SK-N-SH (cell line): ENCODE measurements at regions not wholly inside any gene's neighbourhood (a gene's known extent, or its start where the extent isn't known, plus 50 kb on each side); places are given as distances from the start of the nearest gene placed in this dataset.

Source experiments
- CTCF ChIA-PET: fragments of 300-600, 350-600 bp; formaldehyde crosslinking; extraction: SDS; loops from one replicate; lab custom pipeline; 2021; lab: Yijun Ruan, JAX
- POLR2A ChIA-PET: fragments of 350-600 bp; sonication (Branson Sonifier 250); formaldehyde crosslinking; extraction: SDS; loops from one replicate; lab custom pipeline; 2020; ENCODE audit warnings: antibody characterized with exemption, inconsistent platforms; lab: Yijun Ruan, JAX
- DNase-seq: peaks from one replicate; pipeline ENCODE4 v3.0.0; 2012
- H2AFZ ChIP-seq: fragments of 200-600 bp; sonication (generic); 2 replicates; pipeline ENCODE4 v1.8.1; 2016; ENCODE audit warnings: antibody characterized with exemption, mild to moderate bottlenecking, low read depth
- H3F3A ChIP-seq: fragments of 200-600 bp; sonication (generic); replicated peaks from 2 replicates; pipeline ENCODE3; 2016; ENCODE audit warnings: antibody characterized with exemption, mild to moderate bottlenecking; ENCODE audit not compliant: insufficient read depth
- H3K27ac ChIP-seq, 2 experiments: fragments of 200-500 bp in 1 of 2; fragments of 200-600 bp in 1 of 2; sonication (Bioruptor generic) in 1 of 2; sonication (generic), shearing (Covaris generic) in 1 of 2; 2 replicates each; pipeline versions ENCODE4 v1.5.1 to v1.6.1; 2014 to 2016; ENCODE audit warnings: low read depth in 2 of 2, inconsistent platforms in 1 of 2, low read length in 1 of 2, mild to moderate bottlenecking in 1 of 2, mixed read lengths in 1 of 2
- H3K27me3 ChIP-seq: fragments of 200-600 bp; sonication (generic), shearing (Covaris generic); 2 replicates; pipeline ENCODE4 v1.6.1; 2016; ENCODE audit warnings: mixed run types; ENCODE audit not compliant: insufficient read depth
- H3K36me3 ChIP-seq, 2 experiments: fragments of 200-500 bp in 1 of 2; fragments of 200-600 bp in 1 of 2; sonication (Bioruptor generic) in 1 of 2; sonication (generic) in 1 of 2; replicated peaks in 1 of 2; 2 replicates each; pipeline versions ENCODE3 to v1.5.1; 2014 to 2016; ENCODE audit warnings: low read length in 1 of 2, mild to moderate bottlenecking in 1 of 2; ENCODE audit not compliant: insufficient read depth in 2 of 2, control insufficient read depth in 1 of 2
- H3K4me1 ChIP-seq, 2 experiments: fragments of 200-500 bp in 1 of 2; fragments of 200-600 bp in 1 of 2; sonication (Bioruptor generic) in 1 of 2; sonication (generic), shearing (Covaris generic) in 1 of 2; 2 replicates each; pipeline versions ENCODE4 v1.5.1 to v1.6.1; 2014 to 2016; ENCODE audit warnings: low read depth in 1 of 2, low read length in 1 of 2, mixed run types in 1 of 2; ENCODE audit not compliant: insufficient read depth in 2 of 2, control insufficient read depth in 1 of 2
- H3K4me2 ChIP-seq: fragments of 200-600 bp; sonication (generic), shearing (Covaris generic); 2 replicates; pipeline ENCODE4 v1.6.1; 2017; ENCODE audit warnings: mixed run types
- H3K4me3 ChIP-seq, 2 experiments: fragments of 200-500 bp in 1 of 2; fragments of 200-600 bp in 1 of 2; sonication (Bioruptor generic) in 1 of 2; sonication (generic), shearing (Covaris generic) in 1 of 2; 2 replicates each; pipeline versions ENCODE4 v1.5.1 to v1.8.1; 2014 to 2016; ENCODE audit warnings: low read depth in 2 of 2, inconsistent platforms in 1 of 2, low read length in 1 of 2, mild to moderate bottlenecking in 1 of 2, mixed read lengths in 1 of 2, moderate library complexity in 1 of 2
- H3K79me2 ChIP-seq: fragments of 200-600 bp; sonication (generic); 2 replicates; pipeline ENCODE4 v1.8.1; 2017; ENCODE audit warnings: mild to moderate bottlenecking; ENCODE audit not compliant: insufficient read depth
- H3K9ac ChIP-seq: fragments of 200-600 bp; sonication (generic); 2 replicates; pipeline ENCODE4 v1.6.1; 2017; ENCODE audit warnings: mixed run types
- H3K9me2 ChIP-seq: fragments of 200-600 bp; sonication (generic); 2 replicates; pipeline ENCODE4 v1.6.1; 2017; ENCODE audit warnings: mixed run types
- H3K9me3 ChIP-seq: fragments of 200-600 bp; sonication (generic); 2 replicates; pipeline ENCODE4 v1.6.1; 2017; ENCODE audit warnings: mixed run types, mild to moderate bottlenecking, moderate library complexity
- H4K20me1 ChIP-seq: fragments of 200-600 bp; sonication (generic); 2 replicates; pipeline ENCODE4 v1.6.1; 2017; ENCODE audit warnings: mild to moderate bottlenecking, mixed run types; ENCODE audit not compliant: insufficient read depth
- FOXM1 ChIP-seq: IDR thresholded peaks from 2 replicates; pipeline ENCODE4 v1.4.0; 2012; ENCODE audit warnings: low read depth, mild to moderate bottlenecking
- JUND ChIP-seq: IDR thresholded peaks from 2 replicates; pipeline ENCODE4 v1.4.0; 2012
- MXI1 ChIP-seq: IDR thresholded peaks from 2 replicates; pipeline ENCODE4 v1.6.1; 2012; ENCODE audit warnings: mild to moderate bottlenecking, low read depth, low read length, improper control_type of control experiment
- RAD21 ChIP-seq: IDR thresholded peaks from 2 replicates; pipeline ENCODE4 v1.6.1; 2012; ENCODE audit warnings: mild to moderate bottlenecking, low read length
- RXRA ChIP-seq: IDR thresholded peaks from 2 replicates; pipeline ENCODE4 v1.4.0; 2012; ENCODE audit warnings: low read depth, mild to moderate bottlenecking, borderline replicate concordance
- TEAD4 ChIP-seq: IDR thresholded peaks from 2 replicates; pipeline ENCODE4 v1.4.0; 2012; ENCODE audit warnings: mild to moderate bottlenecking, borderline replicate concordance; ENCODE audit not compliant: insufficient read depth
- WGBS: methylation state at CpG from one replicate; pipeline ENCODE4 v1.1.6; 2017; ENCODE audit warnings: low lambda C conversion rate; 5-methylcytosine and 5-hydroxymethylcytosine counted together
- TF ChIP-seq, protein P1 (sequence below): fragments of 150-350 bp; IDR thresholded peaks from 2 replicates; pipeline ENCODE4 v1.6.1; 2017; ENCODE audit warnings: antibody characterized with exemption, low read length, low read depth, borderline replicate concordance
- TF ChIP-seq, protein P2 (sequence below): IDR thresholded peaks from 2 replicates; pipeline ENCODE4 v1.4.0; 2012; ENCODE audit warnings: low read depth, borderline replicate concordance

DNA sequence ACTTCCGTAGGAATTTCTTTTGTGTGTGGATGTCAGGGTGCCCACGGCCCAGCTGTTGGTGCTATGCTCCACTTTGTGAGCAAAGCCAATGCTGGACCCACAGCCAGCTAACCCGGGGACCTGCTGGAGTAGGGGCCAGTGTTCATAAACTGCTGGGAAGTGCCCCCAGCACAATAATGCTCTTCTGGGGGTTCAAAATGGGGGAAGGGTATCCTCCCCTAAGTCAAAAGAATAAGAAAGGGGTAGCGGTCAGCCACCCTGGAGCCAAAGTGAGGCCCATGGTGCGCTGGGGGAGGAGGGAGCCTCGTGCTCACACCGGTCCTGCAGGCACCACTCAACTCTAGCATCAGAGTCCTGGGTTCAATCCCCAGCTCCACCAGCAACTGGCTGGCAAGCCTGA lies 115.8 kb upstream of the NPAS2 start:
- ChIA-PET CTCF (no interaction called here), POLR2A (no interaction called here)
- H3K9ac ChIP-seq, result no peak overlapping the region
- 58% methylated on average over 7 of the region's 7 CpGs for WGBS
- H3K4me2 ChIP-seq, result no peak overlapping the region
- TF ChIP-seq, protein P1, sequence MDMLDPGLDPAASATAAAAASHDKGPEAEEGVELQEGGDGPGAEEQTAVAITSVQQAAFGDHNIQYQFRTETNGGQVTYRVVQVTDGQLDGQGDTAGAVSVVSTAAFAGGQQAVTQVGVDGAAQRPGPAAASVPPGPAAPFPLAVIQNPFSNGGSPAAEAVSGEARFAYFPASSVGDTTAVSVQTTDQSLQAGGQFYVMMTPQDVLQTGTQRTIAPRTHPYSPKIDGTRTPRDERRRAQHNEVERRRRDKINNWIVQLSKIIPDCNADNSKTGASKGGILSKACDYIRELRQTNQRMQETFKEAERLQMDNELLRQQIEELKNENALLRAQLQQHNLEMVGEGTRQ, result no peak
- no peak for TF ChIP-seq RXRA
- H3K4me1 ChIP-seq, result no peaks in the 10 kb centered on the region
- H2AFZ ChIP-seq, result no peak overlapping the region
- no peaks in the 10 kb centered on the region for H3K36me3 ChIP-seq
- no peak overlapping the region for H3K4me3 ChIP-seq
- 0 out of 2 replicates have a peak, but pooled peaks cover 5% of the 10 kb centered on the region for H3K27me3 ChIP-seq
- H3F3A ChIP-seq, result no peaks in the 10 kb centered on the region
- no peaks in the 10 kb centered on the region for H3K9me2 ChIP-seq
- H3K79me2 ChIP-seq, result no peaks in the 10 kb centered on the region
- no peaks in the 10 kb centered on the region for H4K20me1 ChIP-seq
- DNase-seq, result no peak
- no peak overlapping the region for H3K27ac ChIP-seq
- H3K9me3 ChIP-seq, result no peaks in the 10 kb centered on the region

DNA sequence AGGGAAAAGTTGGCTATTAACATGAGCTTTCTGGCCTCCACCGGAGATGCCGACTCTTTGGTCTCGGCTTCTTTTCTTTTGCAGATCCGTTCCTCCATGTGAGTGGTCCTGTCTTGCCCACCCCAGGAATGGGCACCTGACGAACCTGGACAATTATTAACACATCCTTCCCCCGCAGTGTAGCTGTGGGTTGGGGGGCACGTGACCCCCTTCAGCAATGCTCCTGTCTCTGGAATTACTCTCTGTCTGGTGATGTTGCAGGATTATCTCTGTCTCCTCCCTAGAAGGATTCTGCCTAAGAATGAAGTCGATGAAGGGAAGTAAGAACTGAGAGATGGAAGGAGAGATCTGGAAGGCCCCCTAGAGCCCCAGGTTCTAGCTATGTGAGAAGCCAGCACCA lies 115.2 kb upstream of the NPAS2 start:
- Histone ChIP-seq H3K27me3 (0 out of 2 replicates have a peak, but pooled peaks cover 5% of the 10 kb centered on the region), H3K9me2 (no peaks in the 10 kb centered on the region), H3K36me3 (no peaks in the 10 kb centered on the region), H3K4me2 (no peak overlapping the region), H3K4me3 (no peak overlapping the region), H3K27ac (no peak overlapping the region), H3K4me1 (no peaks in the 10 kb centered on the region), H3F3A (no peaks in the 10 kb centered on the region), H3K9ac (no peak overlapping the region), H3K79me2 (no peaks in the 10 kb centered on the region), H3K9me3 (no peaks in the 10 kb centered on the region), H2AFZ (no peak overlapping the region), H4K20me1 (no peaks in the 10 kb centered on the region)
- TF ChIP-seq MXI1 (no peak), FOXM1 (no peak), RAD21 (no peak), TEAD4 (no peak), JUND (no peak)
- TF ChIP-seq, protein P2, sequence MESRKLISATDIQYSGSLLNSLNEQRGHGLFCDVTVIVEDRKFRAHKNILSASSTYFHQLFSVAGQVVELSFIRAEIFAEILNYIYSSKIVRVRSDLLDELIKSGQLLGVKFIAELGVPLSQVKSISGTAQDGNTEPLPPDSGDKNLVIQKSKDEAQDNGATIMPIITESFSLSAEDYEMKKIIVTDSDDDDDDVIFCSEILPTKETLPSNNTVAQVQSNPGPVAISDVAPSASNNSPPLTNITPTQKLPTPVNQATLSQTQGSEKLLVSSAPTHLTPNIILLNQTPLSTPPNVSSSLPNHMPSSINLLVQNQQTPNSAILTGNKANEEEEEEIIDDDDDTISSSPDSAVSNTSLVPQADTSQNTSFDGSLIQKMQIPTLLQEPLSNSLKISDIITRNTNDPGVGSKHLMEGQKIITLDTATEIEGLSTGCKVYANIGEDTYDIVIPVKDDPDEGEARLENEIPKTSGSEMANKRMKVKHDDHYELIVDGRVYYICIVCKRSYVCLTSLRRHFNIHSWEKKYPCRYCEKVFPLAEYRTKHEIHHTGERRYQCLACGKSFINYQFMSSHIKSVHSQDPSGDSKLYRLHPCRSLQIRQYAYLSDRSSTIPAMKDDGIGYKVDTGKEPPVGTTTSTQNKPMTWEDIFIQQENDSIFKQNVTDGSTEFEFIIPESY, result no peak
- POLR2A ChIA-PET, result no interaction called here
- 71% methylated on average over 8 of the region's 8 CpGs for WGBS
- DNase-seq, result no peak
- CTCF ChIA-PET, result no interaction called here
